OCI-LY7 (cell line): ENCODE measurements at regions not wholly inside any gene's neighbourhood (a gene's known extent, or its start where the extent isn't known, plus 50 kb on each side); places are given as distances from the start of the nearest gene placed in this dataset.

ENCODE experiments used
- BruUV-seq: library from RNA; stranded (reverse); fragments of 400-500 nt; replicated peaks from 2 replicates; lab custom pipeline; 2021; lab: Mats Ljungman, UMichigan
- CTCF ChIA-PET: fragments of 300-600 bp; sonication (Branson Sonifier 250); formaldehyde crosslinking; loops from one replicate; lab custom pipeline; 2022; ENCODE audit warnings: antibody characterized with exemption; ENCODE audit not compliant: unreplicated experiment; lab: Charles Lee
- POLR2A ChIA-PET: fragments of 300-600 bp; sonication (Branson Sonifier 250); formaldehyde crosslinking; loops from one replicate; lab custom pipeline; 2022; ENCODE audit warnings: antibody characterized with exemption; lab: Charles Lee
- DNase-seq: peaks from one replicate; pipeline ENCODE4 v3.0.0-alpha.2; 2015; ENCODE audit warnings: low spot score
- H2AFZ ChIP-seq: fragments of 200-600 bp; sonication (generic), shearing (Covaris generic); 2 replicates; pipeline ENCODE4 v1.6.1; 2014; ENCODE audit warnings: mild to moderate bottlenecking, antibody characterized with exemption, low read length, moderate library complexity
- H3K27ac ChIP-seq: fragments of 200-600 bp; sonication (generic); 2 replicates; pipeline ENCODE4 v1.5.1; 2014; ENCODE audit warnings: mixed run types, low read depth, mild to moderate bottlenecking, moderate library complexity, low read length, inconsistent platforms; ENCODE audit not compliant: poor library complexity, severe bottlenecking
- H3K36me3 ChIP-seq: fragments of 200-600 bp; sonication (generic); 2 replicates; pipeline ENCODE4 v1.6.1; 2014; ENCODE audit warnings: mild to moderate bottlenecking, antibody characterized with exemption, low read length, moderate library complexity, mixed read lengths; ENCODE audit not compliant: insufficient read depth
- H3K4me1 ChIP-seq: fragments of 200-600 bp; sonication (generic); 2 replicates; pipeline ENCODE4 v1.5.1; 2014; ENCODE audit warnings: mild to moderate bottlenecking, low read length; ENCODE audit not compliant: insufficient read depth, poor library complexity, severe bottlenecking
- H3K4me2 ChIP-seq: fragments of 200-600 bp; sonication (generic); 2 replicates; pipeline ENCODE4 v1.6.1; 2014; ENCODE audit warnings: mild to moderate bottlenecking, low read length
- H3K4me3 ChIP-seq: fragments of 200-600 bp; sonication (generic); 2 replicates; pipeline ENCODE4 v1.5.1; 2014; ENCODE audit warnings: mild to moderate bottlenecking, low read depth, low read length; ENCODE audit not compliant: poor library complexity, severe bottlenecking
- H3K79me2 ChIP-seq: fragments of 200-600 bp; sonication (generic); 2 replicates; pipeline ENCODE4 v1.6.1; 2016; ENCODE audit warnings: low read depth, mild to moderate bottlenecking, low read length, moderate library complexity, mixed read lengths; ENCODE audit not compliant: insufficient read depth
- H3K9me2 ChIP-seq: fragments of 200-600 bp; sonication (generic); 2 replicates; pipeline ENCODE4 v1.6.1; 2016; ENCODE audit warnings: mild to moderate bottlenecking, low read length, mixed read lengths; ENCODE audit not compliant: insufficient read depth
- H3K9me3 ChIP-seq: fragments of 200-600 bp; sonication (generic); 2 replicates; pipeline ENCODE4 v1.6.1; 2014; ENCODE audit warnings: mild to moderate bottlenecking, mixed run types, low read length, mixed read lengths
- H4K20me1 ChIP-seq: fragments of 200-600 bp; sonication (generic); 2 replicates; pipeline ENCODE4 v1.6.1; 2014; ENCODE audit warnings: mild to moderate bottlenecking, antibody characterized with exemption, low read length, moderate library complexity, mixed read lengths; ENCODE audit not compliant: insufficient read depth
- CTCF ChIP-seq: fragments of 200-600 bp; sonication (generic); conservative IDR thresholded peaks from 2 replicates; pipeline ENCODE4 v1.5.1; 2014; ENCODE audit warnings: mild to moderate bottlenecking, antibody characterized with exemption, low read length, moderate library complexity, mixed read lengths
- EZH2phosphoT487 ChIP-seq: fragments of 200-600 bp; sonication (generic); IDR thresholded peaks from 2 replicates; pipeline ENCODE4 v1.6.1; 2018; ENCODE audit warnings: low read depth, borderline replicate concordance, mild to moderate bottlenecking, mixed run types, antibody characterized with exemption, low read length, moderate library complexity, mixed read lengths
- intact Hi-C: fragments of 100-400 bp; cut with micrococcal nuclease; formaldehyde crosslinking; loops from one replicate; pipeline ENCODE4 v1.10.0; 2022; ENCODE audit not compliant: unreplicated experiment

- no peaks in the 10 kb centered on the region for H3K9me2 ChIP-seq
- H2AFZ ChIP-seq, result no peak overlapping the region
- H3K9me3 ChIP-seq, result no peaks in the 10 kb centered on the region
- no peak overlapping the region for H3K4me2 ChIP-seq
- ChIA-PET CTCF (no interaction called here), POLR2A (interaction anchor here (0.6 to 0.7 kb wide), 2 partner anchors 13 to 68 kb away, joined by 3 to 5 read pairs; no protein-coding TSS in a partner anchor)
- intact Hi-C loops, result no loop called here
- H3K79me2 ChIP-seq, result no peaks in the 10 kb centered on the region
- H3K4me3 ChIP-seq, result no peak overlapping the region
- no peak for TF ChIP-seq CTCF
- no peak for TF ChIP-seq EZH2phosphoT487
- BruUV-seq, result no TSS peak
- H3K27ac ChIP-seq, result no peak overlapping the region
- H4K20me1 ChIP-seq, result no peaks in the 10 kb centered on the region
- no peak for DNase-seq
- H3K36me3 ChIP-seq, result no peaks in the 10 kb centered on the region
- no peaks in the 10 kb centered on the region for H3K4me1 ChIP-seq
These were observed 161.7 kb upstream of the PLEKHA5 start for GRCh38 chr12:18967814-18968213.

- intact Hi-C loops, result no loop called here
- Histone ChIP-seq H3K9me3 (no peaks in the 10 kb centered on the region), H4K20me1 (no peaks in the 10 kb centered on the region), H3K4me1 (no peaks in the 10 kb centered on the region), H3K9me2 (no peaks in the 10 kb centered on the region), H3K36me3 (no peaks in the 10 kb centered on the region), H3K27ac (no peak overlapping the region), H2AFZ (no peak overlapping the region), H3K79me2 (no peaks in the 10 kb centered on the region), H3K4me3 (no peak overlapping the region), H3K4me2 (no peak overlapping the region)
- ChIA-PET CTCF (no interaction called here), POLR2A (interaction anchor here (0.7 to 0.9 kb wide), 3 partner anchors 48 to 1344 kb away, joined by 4 to 6 read pairs (median 4); no protein-coding TSS in a partner anchor)
- DNase-seq, result no peak
- no TSS peak for BruUV-seq
- TF ChIP-seq CTCF, result no peak
- no peak for TF ChIP-seq EZH2phosphoT487
These were observed 160.0 kb upstream of the PLEKHA5 start for GRCh38 chr12:18969512-18969911.

- ChIA-PET CTCF (no interaction called here), POLR2A (no interaction called here)
- Histone ChIP-seq H3K79me2 (no peaks in the 10 kb centered on the region), H3K36me3 (no peaks in the 10 kb centered on the region), H4K20me1 (no peaks in the 10 kb centered on the region), H3K4me2 (no peak overlapping the region), H3K4me3 (no peak overlapping the region), H3K9me2 (no peaks in the 10 kb centered on the region), H3K9me3 (no peaks in the 10 kb centered on the region), H3K27ac (no peak overlapping the region), H3K4me1 (no peaks in the 10 kb centered on the region), H2AFZ (no peak overlapping the region)
- no peak for TF ChIP-seq CTCF
- no peak for TF ChIP-seq EZH2phosphoT487
- intact Hi-C loops, result no loop called here
- no peak for DNase-seq
- BruUV-seq, result no TSS peak
These were observed 158.9 kb upstream of the PLEKHA5 start for GRCh38 chr12:18970603-18971002.
